ENCODE measurements at regions not wholly inside any gene's neighbourhood (a gene's known extent, or its start where the extent isn't known, plus 50 kb on each side); places are given as distances from the start of the nearest gene placed in this dataset.

DNA sequence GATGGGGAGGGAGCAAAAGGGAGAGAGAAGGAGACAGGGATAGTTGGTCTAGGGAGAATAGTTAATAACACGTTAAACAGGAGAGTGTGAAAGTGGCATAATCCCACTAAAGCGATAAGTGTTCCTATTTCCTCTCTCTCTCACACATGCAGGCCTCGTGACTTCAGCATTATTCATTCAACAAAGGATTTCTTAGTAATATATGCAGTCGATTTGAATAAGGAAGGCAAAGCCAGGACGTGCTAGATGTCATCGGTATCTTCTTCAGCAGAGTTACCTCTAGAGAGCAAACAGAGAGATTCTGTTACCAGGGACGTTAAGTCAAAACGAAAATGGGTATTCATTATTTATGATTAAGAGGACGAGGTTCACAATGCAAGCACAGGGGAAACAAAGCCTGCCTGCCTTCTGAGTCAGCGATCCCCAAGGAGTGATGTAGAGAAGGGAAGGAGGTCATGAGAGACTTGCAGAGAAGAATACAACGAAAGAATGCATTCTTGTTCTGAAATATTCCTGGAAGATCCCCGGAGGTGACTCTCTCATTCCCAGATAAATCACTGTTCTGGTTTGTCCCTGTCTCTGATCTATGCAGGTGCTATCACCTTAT is 1048.4 kb downstream of the NLGN4X start:
- TF ChIP-seq, protein P1, sequence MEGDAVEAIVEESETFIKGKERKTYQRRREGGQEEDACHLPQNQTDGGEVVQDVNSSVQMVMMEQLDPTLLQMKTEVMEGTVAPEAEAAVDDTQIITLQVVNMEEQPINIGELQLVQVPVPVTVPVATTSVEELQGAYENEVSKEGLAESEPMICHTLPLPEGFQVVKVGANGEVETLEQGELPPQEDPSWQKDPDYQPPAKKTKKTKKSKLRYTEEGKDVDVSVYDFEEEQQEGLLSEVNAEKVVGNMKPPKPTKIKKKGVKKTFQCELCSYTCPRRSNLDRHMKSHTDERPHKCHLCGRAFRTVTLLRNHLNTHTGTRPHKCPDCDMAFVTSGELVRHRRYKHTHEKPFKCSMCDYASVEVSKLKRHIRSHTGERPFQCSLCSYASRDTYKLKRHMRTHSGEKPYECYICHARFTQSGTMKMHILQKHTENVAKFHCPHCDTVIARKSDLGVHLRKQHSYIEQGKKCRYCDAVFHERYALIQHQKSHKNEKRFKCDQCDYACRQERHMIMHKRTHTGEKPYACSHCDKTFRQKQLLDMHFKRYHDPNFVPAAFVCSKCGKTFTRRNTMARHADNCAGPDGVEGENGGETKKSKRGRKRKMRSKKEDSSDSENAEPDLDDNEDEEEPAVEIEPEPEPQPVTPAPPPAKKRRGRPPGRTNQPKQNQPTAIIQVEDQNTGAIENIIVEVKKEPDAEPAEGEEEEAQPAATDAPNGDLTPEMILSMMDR (IDR thresholded peaks at IDR 0.05) = no peak
- TF ChIP-seq POLR2A (IDR thresholded peaks at IDR 0.05) = no peak

Measured in lower leg skin (tissue), 3 donors.